AG10803 (cell line): ENCODE measurements at regions not wholly inside any gene's neighbourhood (a gene's known extent, or its start where the extent isn't known, plus 50 kb on each side); places are given as distances from the start of the nearest gene placed in this dataset.
A peak's percentile ranks its signal among the peaks of the same experiment; 100 is the strongest.

Experiments used
- DNase-seq: peaks from one replicate; pipeline ENCODE4 v3.0.0; 2010; ENCODE audit warnings: low read depth
- H3K4me3 ChIP-seq: 2 replicates; pipeline ENCODE4 v1.5.1; 2011; ENCODE audit warnings: mild to moderate bottlenecking, low read length, control low read depth
- TF ChIP-seq, protein P1 (sequence below): conservative IDR thresholded peaks from 2 replicates; pipeline ENCODE4 v1.5.1; 2011; ENCODE audit warnings: mild to moderate bottlenecking, low read length, control low read depth, inconsistent platforms

- no peak overlapping the region for H3K4me3 ChIP-seq
- no peak for DNase-seq
- TF ChIP-seq, protein P1, sequence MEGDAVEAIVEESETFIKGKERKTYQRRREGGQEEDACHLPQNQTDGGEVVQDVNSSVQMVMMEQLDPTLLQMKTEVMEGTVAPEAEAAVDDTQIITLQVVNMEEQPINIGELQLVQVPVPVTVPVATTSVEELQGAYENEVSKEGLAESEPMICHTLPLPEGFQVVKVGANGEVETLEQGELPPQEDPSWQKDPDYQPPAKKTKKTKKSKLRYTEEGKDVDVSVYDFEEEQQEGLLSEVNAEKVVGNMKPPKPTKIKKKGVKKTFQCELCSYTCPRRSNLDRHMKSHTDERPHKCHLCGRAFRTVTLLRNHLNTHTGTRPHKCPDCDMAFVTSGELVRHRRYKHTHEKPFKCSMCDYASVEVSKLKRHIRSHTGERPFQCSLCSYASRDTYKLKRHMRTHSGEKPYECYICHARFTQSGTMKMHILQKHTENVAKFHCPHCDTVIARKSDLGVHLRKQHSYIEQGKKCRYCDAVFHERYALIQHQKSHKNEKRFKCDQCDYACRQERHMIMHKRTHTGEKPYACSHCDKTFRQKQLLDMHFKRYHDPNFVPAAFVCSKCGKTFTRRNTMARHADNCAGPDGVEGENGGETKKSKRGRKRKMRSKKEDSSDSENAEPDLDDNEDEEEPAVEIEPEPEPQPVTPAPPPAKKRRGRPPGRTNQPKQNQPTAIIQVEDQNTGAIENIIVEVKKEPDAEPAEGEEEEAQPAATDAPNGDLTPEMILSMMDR: no peak
Observed at GRCh38 chr5:143659599-143660238, 152.2 kb upstream of the HMHB1 start.

GRCh38 chr5:143658956-143659355, 153.0 kb upstream of the HMHB1 start:
- DNase-seq: no peak
- TF ChIP-seq, protein P1: no peak
- H3K4me3 ChIP-seq: no peak overlapping the region

DNA sequence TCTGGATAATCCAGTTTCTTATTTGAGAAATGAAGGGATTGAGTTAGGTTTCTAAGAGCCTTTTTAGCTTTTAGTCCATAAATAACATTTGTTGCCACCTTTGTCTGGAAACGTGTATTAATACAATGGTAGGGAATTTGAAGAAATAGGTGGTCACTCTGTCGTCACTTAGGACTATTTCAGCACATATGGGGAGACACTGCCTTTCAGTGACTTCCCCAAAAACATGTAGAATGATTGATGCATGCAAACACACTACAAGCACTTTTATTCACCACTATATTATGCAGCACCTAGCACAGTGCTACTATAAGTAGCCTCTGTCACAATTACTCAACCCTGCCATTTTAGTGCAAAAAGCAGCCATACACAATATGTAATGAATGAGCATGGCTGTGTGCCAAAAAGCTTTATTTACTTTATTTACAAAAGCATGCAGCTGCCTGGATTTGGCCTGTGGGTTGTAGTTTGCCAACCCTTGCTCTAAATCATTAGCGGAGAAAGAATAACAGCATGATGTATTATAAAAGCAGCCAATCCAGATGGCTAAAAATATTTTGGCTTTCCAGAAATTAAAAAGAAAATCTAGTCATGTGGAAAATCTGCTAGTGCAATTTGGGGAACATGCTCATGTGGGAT, 154.2 kb upstream of the HMHB1 start:
- TF ChIP-seq, protein P1: no peak
- DNase-seq: peak; percentile 54
- H3K4me3 ChIP-seq: no peak overlapping the region

- TF ChIP-seq, protein P1: no peak
- DNase-seq: no peak
- H3K4me3 ChIP-seq: no peak overlapping the region
Observed at GRCh38 chr5:143653766-143654282, 158.1 kb upstream of the HMHB1 start.

- TF ChIP-seq, protein P1: no peak
- DNase-seq: no peak
- H3K4me3 ChIP-seq: no peak overlapping the region
Observed at GRCh38 chr5:143653256-143653655, 158.7 kb upstream of the HMHB1 start.

- DNase-seq: peak; percentile 49
- no peak overlapping the region for H3K4me3 ChIP-seq
- TF ChIP-seq, protein P1: no peak
Observed at GRCh38 chr5:143652108-143652700, 159.8 kb upstream of the HMHB1 start.
